ENCODE measurements at regions not wholly inside any gene's neighbourhood (a gene's known extent, or its start where the extent isn't known, plus 50 kb on each side); places are given as distances from the start of the nearest gene placed in this dataset.

DNA sequence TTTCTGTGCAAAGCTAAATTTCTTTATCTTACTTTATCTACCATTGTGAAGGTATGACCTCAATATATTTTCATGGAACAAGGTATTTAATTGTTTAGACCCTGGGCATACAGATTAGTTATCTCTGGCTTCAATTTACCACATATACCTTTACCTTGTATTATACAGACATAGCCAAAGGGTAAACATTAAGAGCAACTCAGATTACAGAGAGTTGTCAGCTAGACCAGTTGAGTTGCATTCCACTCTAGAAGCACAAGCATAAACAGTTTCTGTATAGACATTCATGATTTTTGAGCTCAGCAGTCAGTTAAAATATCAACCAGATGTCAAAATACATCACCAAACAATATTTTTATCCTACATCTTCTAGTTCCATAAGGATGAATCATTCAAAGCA, 857.3 kb upstream of the ZWINT start:
- TF ChIP-seq, protein P1, sequence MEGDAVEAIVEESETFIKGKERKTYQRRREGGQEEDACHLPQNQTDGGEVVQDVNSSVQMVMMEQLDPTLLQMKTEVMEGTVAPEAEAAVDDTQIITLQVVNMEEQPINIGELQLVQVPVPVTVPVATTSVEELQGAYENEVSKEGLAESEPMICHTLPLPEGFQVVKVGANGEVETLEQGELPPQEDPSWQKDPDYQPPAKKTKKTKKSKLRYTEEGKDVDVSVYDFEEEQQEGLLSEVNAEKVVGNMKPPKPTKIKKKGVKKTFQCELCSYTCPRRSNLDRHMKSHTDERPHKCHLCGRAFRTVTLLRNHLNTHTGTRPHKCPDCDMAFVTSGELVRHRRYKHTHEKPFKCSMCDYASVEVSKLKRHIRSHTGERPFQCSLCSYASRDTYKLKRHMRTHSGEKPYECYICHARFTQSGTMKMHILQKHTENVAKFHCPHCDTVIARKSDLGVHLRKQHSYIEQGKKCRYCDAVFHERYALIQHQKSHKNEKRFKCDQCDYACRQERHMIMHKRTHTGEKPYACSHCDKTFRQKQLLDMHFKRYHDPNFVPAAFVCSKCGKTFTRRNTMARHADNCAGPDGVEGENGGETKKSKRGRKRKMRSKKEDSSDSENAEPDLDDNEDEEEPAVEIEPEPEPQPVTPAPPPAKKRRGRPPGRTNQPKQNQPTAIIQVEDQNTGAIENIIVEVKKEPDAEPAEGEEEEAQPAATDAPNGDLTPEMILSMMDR (conservative IDR thresholded peaks at IDR 0.05; ENCODE audit: low read depth, low read length): no peak
- TF ChIP-seq EZH2 (IDR thresholded peaks at IDR 0.05; ENCODE audit: borderline replicate concordance, low read depth, low read length, poor library complexity, severe bottlenecking): no peak
